ENCODE measurements at regions not wholly inside any gene's neighbourhood (a gene's known extent, or its start where the extent isn't known, plus 50 kb on each side); places are given as distances from the start of the nearest gene placed in this dataset.

GRCh38 chr11:92424281-92424680 is 199.7 kb downstream of the FAT3 start:
- TF ChIP-seq POLR2A (IDR thresholded peaks at IDR 0.05; ENCODE audit: low read depth, low read length), result no peak
- no peak for TF ChIP-seq POLR2AphosphoS5 (IDR thresholded peaks at IDR 0.05; ENCODE audit: low read depth, low read length)
- no peak for TF ChIP-seq TAF1 (IDR thresholded peaks at IDR 0.05; ENCODE audit: borderline replicate concordance, low read depth, low read length)
